ENCODE measurements at regions not wholly inside any gene's neighbourhood (a gene's known extent, or its start where the extent isn't known, plus 50 kb on each side); places are given as distances from the start of the nearest gene placed in this dataset.

- H3K36me3 ChIP-seq (ENCODE audit: insufficient read depth, low read length), result no peaks in the 10 kb centered on the region
- no peaks in the 10 kb centered on the region for H3K9me2 ChIP-seq (replicated peaks; ENCODE audit: insufficient read depth, low read length)
- no peaks in the 10 kb centered on the region for H3K79me2 ChIP-seq (ENCODE audit: low read length)
- H3K4me1 ChIP-seq (ENCODE audit: low read length), result peaks cover 22% of the 10 kb centered on the region
- peak overlapping the region; percentile 42; the same call in 1 of the 2 replicates for H3K4me3 ChIP-seq (ENCODE audit: low read length)
- no peaks in the 10 kb centered on the region for H3K27me3 ChIP-seq (ENCODE audit: low read length)
- H3K9me3 ChIP-seq (ENCODE audit: low read length), result no peaks in the 10 kb centered on the region
- peak overlapping the region; percentile 59 for H3K4me2 ChIP-seq (ENCODE audit: low read depth, low read length, poor library complexity, severe bottlenecking)
- no peak overlapping the region for H3K9ac ChIP-seq (ENCODE audit: low read length)
- H4K20me1 ChIP-seq (ENCODE audit: insufficient read depth, low read depth, low read length), result no peaks in the 10 kb centered on the region
- peak overlapping the region; percentile 59 for H3K27ac ChIP-seq (ENCODE audit: low read length)
- peak; percentile 69 for DNase-seq
- H2AFZ ChIP-seq (ENCODE audit: low read length), result no peak overlapping the region
Observed at GRCh38 chrX:9352694-9353411, 112.0 kb upstream of the TBL1X start.

GRCh38 chrX:9354918-9355317 is 109.9 kb upstream of the TBL1X start:
- no peaks in the 10 kb centered on the region for H4K20me1 ChIP-seq (ENCODE audit: insufficient read depth, low read depth, low read length)
- no peak overlapping the region for H3K4me2 ChIP-seq (ENCODE audit: low read depth, low read length, poor library complexity, severe bottlenecking)
- H3K4me3 ChIP-seq (ENCODE audit: low read length), result no peak overlapping the region
- H3K79me2 ChIP-seq (ENCODE audit: low read length), result no peaks in the 10 kb centered on the region
- no peak overlapping the region for H3K9ac ChIP-seq (ENCODE audit: low read length)
- H3K9me2 ChIP-seq (replicated peaks; ENCODE audit: insufficient read depth, low read length), result no peaks in the 10 kb centered on the region
- H3K27ac ChIP-seq (ENCODE audit: low read length), result no peak overlapping the region
- H3K27me3 ChIP-seq (ENCODE audit: low read length), result no peaks in the 10 kb centered on the region
- no peak overlapping the region for H2AFZ ChIP-seq (ENCODE audit: low read length)
- peaks cover 22% of the 10 kb centered on the region for H3K4me1 ChIP-seq (ENCODE audit: low read length)
- no peaks in the 10 kb centered on the region for H3K9me3 ChIP-seq (ENCODE audit: low read length)
- no peaks in the 10 kb centered on the region for H3K36me3 ChIP-seq (ENCODE audit: insufficient read depth, low read length)
- DNase-seq, result no peak

- Histone ChIP-seq H2AFZ (ENCODE audit: low read length) (no peak overlapping the region), H3K4me2 (ENCODE audit: low read depth, low read length, poor library complexity, severe bottlenecking) (no peak overlapping the region), H3K9ac (ENCODE audit: low read length) (no peak overlapping the region), H3K36me3 (ENCODE audit: insufficient read depth, low read length) (no peaks in the 10 kb centered on the region), H3K4me1 (ENCODE audit: low read length) (peaks cover 22% of the 10 kb centered on the region), H3K27ac (ENCODE audit: low read length) (no peak overlapping the region), H3K9me3 (ENCODE audit: low read length) (no peaks in the 10 kb centered on the region), H3K4me3 (ENCODE audit: low read length) (no peak overlapping the region), H3K9me2 (replicated peaks; ENCODE audit: insufficient read depth, low read length) (no peaks in the 10 kb centered on the region), H4K20me1 (ENCODE audit: insufficient read depth, low read depth, low read length) (no peaks in the 10 kb centered on the region), H3K27me3 (ENCODE audit: low read length) (no peaks in the 10 kb centered on the region), H3K79me2 (ENCODE audit: low read length) (no peaks in the 10 kb centered on the region)
- no peak for DNase-seq
Observed at GRCh38 chrX:9355739-9356138, 109.1 kb upstream of the TBL1X start.

DNA sequence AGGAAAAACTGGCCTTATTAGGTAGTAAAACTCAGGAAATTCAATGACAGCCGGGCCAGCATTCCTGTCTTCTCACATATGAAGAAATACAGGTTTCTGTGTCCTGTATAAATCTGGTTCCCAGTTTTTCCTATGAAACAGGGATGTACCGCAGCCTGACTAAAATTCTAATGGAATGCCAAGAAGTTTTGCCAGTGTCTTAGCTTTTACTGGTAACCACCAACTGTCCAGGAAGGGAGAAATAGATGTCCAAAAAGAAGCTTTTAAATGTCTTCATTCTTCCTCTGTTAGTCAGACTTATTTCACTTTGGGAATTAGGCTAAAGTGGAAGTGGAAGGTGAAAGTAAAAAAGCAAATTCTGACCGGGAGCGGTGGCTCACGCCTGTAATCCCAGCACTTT is 108.0 kb upstream of the TBL1X start:
- Histone ChIP-seq H3K4me2 (ENCODE audit: low read depth, low read length, poor library complexity, severe bottlenecking) (no peak overlapping the region), H3K27ac (ENCODE audit: low read length) (no peak overlapping the region), H3K9me2 (replicated peaks; ENCODE audit: insufficient read depth, low read length) (no peaks in the 10 kb centered on the region), H3K27me3 (ENCODE audit: low read length) (no peaks in the 10 kb centered on the region), H3K36me3 (ENCODE audit: insufficient read depth, low read length) (no peaks in the 10 kb centered on the region), H3K9me3 (ENCODE audit: low read length) (no peaks in the 10 kb centered on the region), H3K79me2 (ENCODE audit: low read length) (no peaks in the 10 kb centered on the region), H4K20me1 (ENCODE audit: insufficient read depth, low read depth, low read length) (no peaks in the 10 kb centered on the region), H3K9ac (ENCODE audit: low read length) (no peak overlapping the region), H2AFZ (ENCODE audit: low read length) (no peak overlapping the region), H3K4me3 (ENCODE audit: low read length) (no peak overlapping the region), H3K4me1 (ENCODE audit: low read length) (peaks cover 15% of the 10 kb centered on the region)
- no peak for DNase-seq

GRCh38 chrX:9357518-9358114 is 107.2 kb upstream of the TBL1X start:
- no peak for DNase-seq
- Histone ChIP-seq H2AFZ (ENCODE audit: low read length) (no peak overlapping the region), H4K20me1 (ENCODE audit: insufficient read depth, low read depth, low read length) (no peaks in the 10 kb centered on the region), H3K9me3 (ENCODE audit: low read length) (no peaks in the 10 kb centered on the region), H3K4me1 (ENCODE audit: low read length) (peaks cover 7% of the 10 kb centered on the region), H3K9ac (ENCODE audit: low read length) (no peak overlapping the region), H3K79me2 (ENCODE audit: low read length) (no peaks in the 10 kb centered on the region), H3K36me3 (ENCODE audit: insufficient read depth, low read length) (no peaks in the 10 kb centered on the region), H3K4me2 (ENCODE audit: low read depth, low read length, poor library complexity, severe bottlenecking) (no peak overlapping the region), H3K27me3 (ENCODE audit: low read length) (no peaks in the 10 kb centered on the region), H3K27ac (ENCODE audit: low read length) (no peak overlapping the region), H3K4me3 (ENCODE audit: low read length) (no peak overlapping the region), H3K9me2 (replicated peaks; ENCODE audit: insufficient read depth, low read length) (no peaks in the 10 kb centered on the region)

DNA sequence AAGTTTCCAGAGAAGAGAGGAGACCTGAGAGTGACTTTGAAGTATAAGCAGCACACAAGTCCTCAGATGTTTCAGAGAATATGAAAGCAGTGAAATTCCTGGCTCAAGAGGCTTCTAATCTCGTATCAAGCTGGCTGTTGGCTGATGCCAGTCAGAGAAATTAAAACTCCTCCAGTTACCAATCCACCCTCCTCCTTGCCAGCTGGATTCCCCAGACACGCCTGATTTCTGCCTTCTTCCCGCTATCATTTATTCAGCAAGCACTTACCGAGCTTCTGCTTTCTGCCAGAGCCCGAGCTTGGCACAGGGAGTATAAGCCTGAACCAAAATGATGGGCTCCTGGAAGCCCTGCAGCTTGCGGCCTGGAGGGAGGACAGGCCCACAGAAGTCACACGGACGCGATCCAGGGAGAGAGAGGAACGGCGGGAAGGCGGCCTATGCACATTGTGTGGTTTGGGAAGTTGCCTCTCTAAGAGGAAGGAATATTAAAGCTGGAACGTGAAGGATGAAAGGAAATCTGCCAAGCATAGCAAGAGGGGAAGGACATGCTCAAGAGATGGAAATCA is 102.4 kb upstream of the TBL1X start:
- Histone ChIP-seq H3K9me2 (replicated peaks; ENCODE audit: insufficient read depth, low read length) (no peaks in the 10 kb centered on the region), H3K9me3 (ENCODE audit: low read length) (no peaks in the 10 kb centered on the region), H3K4me1 (ENCODE audit: low read length) (no peaks in the 10 kb centered on the region), H4K20me1 (ENCODE audit: insufficient read depth, low read depth, low read length) (no peaks in the 10 kb centered on the region), H3K4me3 (ENCODE audit: low read length) (no peak overlapping the region), H3K9ac (ENCODE audit: low read length) (no peak overlapping the region), H3K36me3 (ENCODE audit: insufficient read depth, low read length) (no peaks in the 10 kb centered on the region), H3K79me2 (ENCODE audit: low read length) (no peaks in the 10 kb centered on the region), H3K27ac (ENCODE audit: low read length) (no peak overlapping the region), H3K27me3 (ENCODE audit: low read length) (no peaks in the 10 kb centered on the region), H3K4me2 (ENCODE audit: low read depth, low read length, poor library complexity, severe bottlenecking) (no peak overlapping the region), H2AFZ (ENCODE audit: low read length) (no peak overlapping the region)
- DNase-seq, result no peak

DNA sequence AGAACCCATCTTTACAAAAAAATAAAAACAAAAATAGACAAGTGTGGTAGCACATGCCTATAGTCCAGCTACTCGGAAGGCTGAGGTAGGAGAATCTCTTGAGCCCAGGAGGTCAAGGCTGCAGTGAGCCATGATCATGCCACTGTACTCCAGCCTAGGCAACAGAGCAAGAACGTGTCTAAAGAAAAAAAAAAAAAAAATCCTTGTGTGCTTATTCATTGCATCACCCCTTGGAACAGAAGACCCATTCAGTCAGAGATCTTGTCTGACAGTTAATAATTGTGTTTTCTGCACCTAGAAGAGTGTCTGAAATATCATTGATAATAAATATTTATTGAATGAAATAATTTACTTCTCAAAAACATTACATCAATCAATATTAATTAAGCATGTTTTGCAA is 97.4 kb upstream of the TBL1X start:
- DNase-seq, result no peak
- H3K4me3 ChIP-seq (ENCODE audit: low read length), result no peak overlapping the region

DNA sequence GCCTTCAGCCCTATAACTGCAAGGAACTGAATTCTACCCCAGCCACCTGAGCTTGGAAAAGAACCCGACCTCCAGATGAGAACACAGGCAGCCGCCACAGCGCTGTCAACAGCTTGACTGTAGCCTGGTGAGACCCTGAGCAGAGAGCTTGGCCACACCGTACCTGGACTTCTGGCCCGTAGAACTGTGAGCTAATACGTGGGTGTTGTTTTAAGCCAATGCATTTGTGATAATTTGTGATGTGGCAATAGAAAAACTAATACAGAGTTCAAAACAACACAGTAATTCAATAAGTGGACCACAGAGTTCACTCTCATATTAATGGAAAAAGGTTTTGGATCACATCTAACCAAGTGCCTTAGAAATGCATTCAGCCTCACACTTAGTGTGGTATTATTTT is 96.6 kb upstream of the TBL1X start:
- Histone ChIP-seq H3K4me2 (ENCODE audit: low read depth, low read length, poor library complexity, severe bottlenecking) (no peak overlapping the region), H3K4me1 (ENCODE audit: low read length) (no peaks in the 10 kb centered on the region), H3K27me3 (ENCODE audit: low read length) (no peaks in the 10 kb centered on the region), H3K9me2 (replicated peaks; ENCODE audit: insufficient read depth, low read length) (no peaks in the 10 kb centered on the region), H3K79me2 (ENCODE audit: low read length) (no peaks in the 10 kb centered on the region), H4K20me1 (ENCODE audit: insufficient read depth, low read depth, low read length) (no peaks in the 10 kb centered on the region), H2AFZ (ENCODE audit: low read length) (no peak overlapping the region), H3K36me3 (ENCODE audit: insufficient read depth, low read length) (no peaks in the 10 kb centered on the region), H3K9ac (ENCODE audit: low read length) (no peak overlapping the region), H3K4me3 (ENCODE audit: low read length) (no peak overlapping the region), H3K27ac (ENCODE audit: low read length) (no peak overlapping the region), H3K9me3 (ENCODE audit: low read length) (no peaks in the 10 kb centered on the region)
- DNase-seq, result no peak

More for the DNA sequence above, 97.4 kb upstream of the TBL1X start:
- H3K79me2 ChIP-seq (ENCODE audit: low read length), result no peaks in the 10 kb centered on the region
- H3K9ac ChIP-seq (ENCODE audit: low read length), result no peak overlapping the region
- H3K4me2 ChIP-seq (ENCODE audit: low read depth, low read length, poor library complexity, severe bottlenecking), result no peak overlapping the region
- H3K4me1 ChIP-seq (ENCODE audit: low read length), result no peaks in the 10 kb centered on the region
- no peaks in the 10 kb centered on the region for H3K9me3 ChIP-seq (ENCODE audit: low read length)
- H2AFZ ChIP-seq (ENCODE audit: low read length), result no peak overlapping the region
- H4K20me1 ChIP-seq (ENCODE audit: insufficient read depth, low read depth, low read length), result no peaks in the 10 kb centered on the region
- no peaks in the 10 kb centered on the region for H3K27me3 ChIP-seq (ENCODE audit: low read length)
- H3K36me3 ChIP-seq (ENCODE audit: insufficient read depth, low read length), result no peaks in the 10 kb centered on the region
- H3K9me2 ChIP-seq (replicated peaks; ENCODE audit: insufficient read depth, low read length), result no peaks in the 10 kb centered on the region
- H3K27ac ChIP-seq (ENCODE audit: low read length), result no peak overlapping the region
